ENCODE measurements at regions not wholly inside any gene's neighbourhood (a gene's known extent, or its start where the extent isn't known, plus 50 kb on each side); places are given as distances from the start of the nearest gene placed in this dataset.

- 80% methylated on average over 2 of the region's 5 CpGs for WGBS (ENCODE audit: insufficient coverage)
- intact Hi-C loops (cut with micrococcal nuclease), result no loop called here
- H3K27ac Mint-ChIP-seq, result no peak overlapping the region
Observed at GRCh38 chr10:42431095-42431494, 207.3 kb downstream of the ZNF33B start.

GRCh38 chr10:42428534-42428933, 209.8 kb downstream of the ZNF33B start:
- intact Hi-C loops (cut with micrococcal nuclease), result no loop called here
- Histone ChIP-seq H3K79me2 (ENCODE audit: control insufficient read depth, insufficient read depth, low read length) (no peaks in the 10 kb centered on the region), H3K4me3 (ENCODE audit: control extremely low read depth in 1 of 5, extremely low read depth in 1 of 5, insufficient read depth in 1 of 5, low read depth in 2 of 5, low read length in 4 of 5) (no peak overlapping the region), H4K20me1 (ENCODE audit: control insufficient read depth, insufficient read depth, low read length, poor library complexity, severe bottlenecking) (no peaks in the 10 kb centered on the region), H3K4me1 (ENCODE audit: control insufficient read depth in 2 of 2, insufficient read depth in 2 of 2, low read length in 2 of 2) (no peaks in the 10 kb centered on the region), H3K9ac (ENCODE audit: low read length) (no peak overlapping the region), H3K27me3 (replicated peaks in 1 of 4; ENCODE audit: control extremely low read depth in 1 of 4, control insufficient read depth in 3 of 4, insufficient read depth in 4 of 4, low read length in 3 of 4) (no peaks in the 10 kb centered on the region), H2AFZ (ENCODE audit: insufficient read depth, low read depth, low read length, poor library complexity, severe bottlenecking) (no peak overlapping the region), H3K27ac (ENCODE audit: low read length in 2 of 2) (no peak overlapping the region), H3K36me3 (replicated peaks in 1 of 2; ENCODE audit: control extremely low read depth in 1 of 2, control insufficient read depth in 1 of 2, extremely low read depth in 1 of 2, insufficient read depth in 2 of 2, low read length in 1 of 2) (no peaks in the 10 kb centered on the region), H3K4me2 (replicated peaks; ENCODE audit: low read depth, low read length, poor library complexity, severe bottlenecking) (no peak overlapping the region), H3K9me3 (ENCODE audit: control extremely low read depth in 1 of 3, control insufficient read depth in 2 of 3, insufficient read depth in 1 of 3, low read length in 2 of 3) (no peaks in the 10 kb centered on the region)
- no CpG with 5 or more reads among the region's 1 CpG for WGBS (ENCODE audit: insufficient coverage)
- POLR2A ChIA-PET, result no interaction called here
- CTCF ChIA-PET, result no interaction called here
- ATAC-seq (ENCODE audit: low read depth) (no peak), DNase-seq (no peak)
- no peak overlapping the region for H3K27ac Mint-ChIP-seq
- peaks cover 5% of the 10 kb centered on the region for H3K27me3 Mint-ChIP-seq
- no peak for TF ChIP-seq CTCF (IDR thresholded peaks at IDR 0.05)
- no peak overlapping the region for H3K4me3 Mint-ChIP-seq
- H3K4me1 Mint-ChIP-seq, result no peaks in the 10 kb centered on the region
- peaks cover 2% of the 10 kb centered on the region for H3K9me3 Mint-ChIP-seq (ENCODE audit: insufficient read depth)

More at GRCh38 chr10:42431095-42431494, 207.3 kb downstream of the ZNF33B start:
- no peak overlapping the region for H3K9ac ChIP-seq (ENCODE audit: low read length)
- no peaks in the 10 kb centered on the region for H3K4me1 Mint-ChIP-seq
- no peaks in the 10 kb centered on the region for H3K79me2 ChIP-seq (ENCODE audit: control insufficient read depth, insufficient read depth, low read length)
- H3K27me3 Mint-ChIP-seq, result no peaks in the 10 kb centered on the region
- no peak for TF ChIP-seq CTCF (IDR thresholded peaks at IDR 0.05)
- no peak for TF ChIP-seq EZH2 (IDR thresholded peaks at IDR 0.05; ENCODE audit: borderline replicate concordance, insufficient read depth, low read depth, low read length, poor library complexity, severe bottlenecking)
- DNase-seq (no peak), ATAC-seq (ENCODE audit: low read depth) (no peak)
- no peak overlapping the region for H3K27ac ChIP-seq (ENCODE audit: low read length in 2 of 2)
- peaks cover 6% of the 10 kb centered on the region for H3K9me3 Mint-ChIP-seq (ENCODE audit: insufficient read depth)
- ChIA-PET POLR2A (no interaction called here), CTCF (no interaction called here)
- H2AFZ ChIP-seq (ENCODE audit: insufficient read depth, low read depth, low read length, poor library complexity, severe bottlenecking), result no peak overlapping the region
- no peak overlapping the region for H3K4me3 Mint-ChIP-seq
- H3K4me3 ChIP-seq (ENCODE audit: control extremely low read depth in 1 of 5, extremely low read depth in 1 of 5, insufficient read depth in 1 of 5, low read depth in 2 of 5, low read length in 4 of 5), result no peak overlapping the region
- no peaks in the 10 kb centered on the region for H3K36me3 ChIP-seq (replicated peaks in 1 of 2; ENCODE audit: control extremely low read depth in 1 of 2, control insufficient read depth in 1 of 2, extremely low read depth in 1 of 2, insufficient read depth in 2 of 2, low read length in 1 of 2)
- H3K4me1 ChIP-seq (ENCODE audit: control insufficient read depth in 2 of 2, insufficient read depth in 2 of 2, low read length in 2 of 2), result no peaks in the 10 kb centered on the region
- no peak overlapping the region for H3K4me2 ChIP-seq (replicated peaks; ENCODE audit: low read depth, low read length, poor library complexity, severe bottlenecking)
- no peaks in the 10 kb centered on the region for H3K9me3 ChIP-seq (ENCODE audit: control extremely low read depth in 1 of 3, control insufficient read depth in 2 of 3, insufficient read depth in 1 of 3, low read length in 2 of 3)
- H3K27me3 ChIP-seq (replicated peaks in 1 of 4; ENCODE audit: control extremely low read depth in 1 of 4, control insufficient read depth in 3 of 4, insufficient read depth in 4 of 4, low read length in 3 of 4), result no peaks in the 10 kb centered on the region
- H4K20me1 ChIP-seq (ENCODE audit: control insufficient read depth, insufficient read depth, low read length, poor library complexity, severe bottlenecking), result no peaks in the 10 kb centered on the region

Measured in B cell (primary cell).